ENCODE measurements at regions not wholly inside any gene's neighbourhood (a gene's known extent, or its start where the extent isn't known, plus 50 kb on each side); places are given as distances from the start of the nearest gene placed in this dataset.

DNA sequence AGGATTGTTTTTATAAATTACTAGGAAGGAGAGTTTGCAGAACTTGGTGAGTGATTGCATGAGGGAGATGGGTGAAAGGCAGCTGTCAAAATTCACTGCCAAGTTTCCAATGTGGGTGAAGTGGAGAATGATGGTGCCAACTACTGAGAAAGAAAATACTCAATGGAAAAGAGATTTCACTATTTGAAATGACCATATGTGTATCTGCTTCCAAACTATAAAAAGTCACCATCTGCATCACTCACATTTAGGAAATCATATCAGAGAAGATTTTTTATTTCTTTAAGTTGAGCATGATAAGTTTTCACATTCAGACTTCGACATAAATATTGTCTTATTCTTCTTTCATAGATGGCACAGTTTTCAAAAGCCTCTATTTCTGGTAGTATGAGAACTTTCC is 570.0 kb upstream of the DSEL start:
- Histone ChIP-seq H3K27ac (ENCODE audit: low read depth) (no peak overlapping the region), H3K36me3 (ENCODE audit: insufficient read depth) (no peaks in the 10 kb centered on the region), H3K4me3 (ENCODE audit: low read depth, low read length) (no peak overlapping the region), H3K4me1 (ENCODE audit: insufficient read depth) (no peaks in the 10 kb centered on the region)
- WGBS, result 71% methylated on average over 1 of the region's 1 CpG
- no peak for DNase-seq (ENCODE audit: extremely low spot score)

DNA sequence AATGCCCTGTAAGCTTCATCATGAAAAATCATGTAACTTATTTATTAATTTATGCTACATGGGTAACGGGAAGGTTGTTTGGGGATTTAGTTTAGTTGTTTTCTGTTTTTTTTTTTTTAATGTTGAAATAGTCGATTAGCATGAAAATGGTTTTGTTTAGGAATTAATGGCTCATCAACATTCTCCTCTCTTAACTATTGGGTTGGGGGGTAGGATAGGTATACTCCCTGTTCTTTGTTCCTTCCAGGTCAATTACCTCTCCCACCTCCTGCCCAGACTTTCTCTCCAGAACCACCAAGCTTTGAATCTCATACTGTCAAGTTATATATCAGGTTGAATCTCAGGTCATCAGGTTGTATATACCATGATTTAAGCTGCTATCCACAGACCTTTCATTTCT is 568.7 kb upstream of the DSEL start:
- WGBS, result 90% methylated on average over 2 of the region's 2 CpGs
- Histone ChIP-seq H3K4me3 (ENCODE audit: low read depth, low read length) (no peak overlapping the region), H3K4me1 (ENCODE audit: insufficient read depth) (no peaks in the 10 kb centered on the region), H3K27ac (ENCODE audit: low read depth) (no peak overlapping the region), H3K36me3 (ENCODE audit: insufficient read depth) (no peaks in the 10 kb centered on the region)
- DNase-seq (ENCODE audit: extremely low spot score), result no peak

DNA sequence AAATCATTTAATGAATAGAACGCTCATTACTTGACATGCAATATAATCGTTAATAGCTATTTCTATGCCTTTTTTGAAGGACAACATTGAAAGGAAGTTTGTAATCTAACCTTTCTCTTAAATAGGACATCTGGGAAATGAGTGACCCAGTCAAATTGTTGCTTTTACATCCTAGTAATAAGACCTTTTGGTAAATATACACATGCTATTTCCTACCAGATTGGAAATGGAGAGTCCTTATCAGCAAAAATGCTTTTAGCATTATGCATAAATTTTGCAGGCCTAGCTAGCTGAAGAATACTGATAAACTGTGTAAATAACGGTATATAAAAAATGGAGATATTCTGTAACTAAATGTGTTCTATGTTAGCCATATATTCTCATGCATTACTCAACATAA is 567.3 kb upstream of the DSEL start:
- H3K4me3 ChIP-seq (ENCODE audit: low read depth, low read length), result no peak overlapping the region
- no peaks in the 10 kb centered on the region for H3K4me1 ChIP-seq (ENCODE audit: insufficient read depth)
- WGBS, result 76% methylated on average over 3 of the region's 3 CpGs
- H3K27ac ChIP-seq (ENCODE audit: low read depth), result no peak overlapping the region
- no peak for DNase-seq (ENCODE audit: extremely low spot score)
- no peaks in the 10 kb centered on the region for H3K36me3 ChIP-seq (ENCODE audit: insufficient read depth)

DNA sequence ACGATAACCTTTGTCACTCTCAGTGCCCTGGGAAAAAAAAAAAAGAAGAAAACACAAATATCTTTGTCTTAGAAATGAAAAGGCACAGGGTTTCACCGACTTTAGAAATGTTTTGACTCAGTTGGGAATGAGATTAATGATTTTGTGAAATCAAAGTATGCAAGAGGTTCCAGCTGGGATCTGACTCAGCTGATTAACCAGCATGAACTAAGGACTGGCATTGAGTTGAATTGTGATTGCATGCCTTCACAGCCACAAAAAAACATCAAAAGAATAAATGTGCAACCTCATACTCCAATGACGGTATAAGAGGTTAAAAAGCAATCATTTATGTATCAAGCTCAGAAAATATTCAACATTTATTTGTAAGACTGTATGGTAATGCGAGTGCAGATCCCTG is 566.6 kb upstream of the DSEL start:
- Histone ChIP-seq H3K27ac (ENCODE audit: low read depth) (no peak overlapping the region), H3K4me3 (ENCODE audit: low read depth, low read length) (no peak overlapping the region), H3K4me1 (ENCODE audit: insufficient read depth) (no peaks in the 10 kb centered on the region), H3K36me3 (ENCODE audit: insufficient read depth) (no peaks in the 10 kb centered on the region)
- 64% methylated on average over 4 of the region's 4 CpGs for WGBS
- no peak for DNase-seq (ENCODE audit: extremely low spot score)

DNA sequence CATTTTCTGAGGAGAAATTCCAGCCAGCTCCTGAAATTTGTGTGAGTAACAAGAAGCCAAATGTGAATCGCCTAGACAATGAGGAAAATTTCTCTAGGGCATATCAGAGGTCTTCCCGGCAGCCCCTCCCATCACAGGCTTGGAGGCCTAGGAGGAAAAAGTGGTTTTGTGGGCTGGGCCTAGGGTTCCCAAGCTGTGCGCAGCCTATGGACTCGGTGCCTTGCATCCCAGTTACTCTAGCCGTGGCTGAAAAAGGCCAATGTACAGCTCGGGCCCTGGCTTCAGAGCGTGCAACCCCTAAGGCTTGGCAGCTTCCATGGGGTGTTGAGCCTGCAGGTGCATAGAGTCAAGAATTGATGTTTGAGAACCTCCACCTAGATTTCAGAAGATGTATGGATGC is 556.2 kb upstream of the DSEL start:
- no peak overlapping the region for H3K27ac ChIP-seq (ENCODE audit: low read depth)
- H3K4me3 ChIP-seq (ENCODE audit: low read depth, low read length), result no peak overlapping the region
- no peak for DNase-seq (ENCODE audit: extremely low spot score)
- 93% methylated on average over 7 of the region's 7 CpGs for WGBS
- no peaks in the 10 kb centered on the region for H3K4me1 ChIP-seq (ENCODE audit: insufficient read depth)
- H3K36me3 ChIP-seq (ENCODE audit: insufficient read depth), result no peaks in the 10 kb centered on the region

- 88% methylated on average over 1 of the region's 1 CpG for WGBS
- no peak overlapping the region for H3K27ac ChIP-seq (ENCODE audit: low read depth)
- H3K4me1 ChIP-seq (ENCODE audit: insufficient read depth), result no peaks in the 10 kb centered on the region
- H3K36me3 ChIP-seq (ENCODE audit: insufficient read depth), result no peaks in the 10 kb centered on the region
- no peak overlapping the region for H3K4me3 ChIP-seq (ENCODE audit: low read depth, low read length)
- DNase-seq (ENCODE audit: extremely low spot score), result no peak
These were observed 544.4 kb upstream of the DSEL start for GRCh38 chr18:68060871-68061270.

DNA sequence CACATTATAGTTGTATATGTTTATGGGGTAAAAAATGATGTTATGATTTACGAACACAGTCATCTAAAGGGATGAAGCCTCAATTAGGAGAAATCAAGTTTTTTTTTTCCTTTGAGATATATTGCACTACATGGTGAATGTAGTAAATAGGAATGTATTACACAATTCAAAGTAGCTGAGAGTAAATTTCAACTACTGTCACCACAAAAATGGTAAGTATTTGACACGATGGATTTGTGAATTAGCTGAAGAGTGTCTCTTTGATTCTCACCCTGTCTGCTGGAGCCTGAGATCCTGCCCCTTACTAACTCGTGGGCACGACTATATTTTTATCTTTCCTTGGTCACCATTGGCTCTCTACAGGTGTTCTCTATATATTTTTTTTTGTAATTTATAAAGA is 540.4 kb upstream of the DSEL start:
- no peaks in the 10 kb centered on the region for H3K4me1 ChIP-seq (ENCODE audit: insufficient read depth)
- 89% methylated on average over 4 of the region's 4 CpGs for WGBS
- DNase-seq (ENCODE audit: extremely low spot score), result no peak
- H3K36me3 ChIP-seq (ENCODE audit: insufficient read depth), result no peaks in the 10 kb centered on the region
- no peak overlapping the region for H3K27ac ChIP-seq (ENCODE audit: low read depth)
- H3K4me3 ChIP-seq (ENCODE audit: low read depth, low read length), result no peak overlapping the region

DNA sequence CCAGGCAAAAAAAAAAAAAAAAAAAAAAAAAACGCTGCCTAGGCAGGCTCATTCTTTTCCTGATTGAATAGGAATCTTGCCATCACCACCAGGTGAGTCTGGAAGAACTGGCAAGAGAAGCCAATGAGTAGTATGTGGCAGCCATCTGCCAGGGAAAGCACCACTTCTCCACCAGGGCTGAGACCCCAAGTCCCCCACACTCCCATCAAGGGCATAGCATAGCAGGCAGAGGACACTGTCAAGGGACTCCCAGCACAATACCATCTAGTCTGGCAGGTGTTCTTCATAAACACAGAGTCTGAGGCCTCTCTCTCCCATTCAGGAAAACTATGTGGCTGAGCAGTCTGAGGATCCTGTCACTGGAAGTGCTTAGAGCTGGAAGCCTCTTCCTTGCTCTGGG is 538.1 kb upstream of the DSEL start:
- no peak for DNase-seq (ENCODE audit: extremely low spot score)
- no peaks in the 10 kb centered on the region for H3K4me1 ChIP-seq (ENCODE audit: insufficient read depth)
- H3K27ac ChIP-seq (ENCODE audit: low read depth), result no peak overlapping the region
- no peak overlapping the region for H3K4me3 ChIP-seq (ENCODE audit: low read depth, low read length)
- 80% methylated on average over 1 of the region's 1 CpG for WGBS
- no peaks in the 10 kb centered on the region for H3K36me3 ChIP-seq (ENCODE audit: insufficient read depth)

- DNase-seq (ENCODE audit: extremely low spot score), result no peak
- H3K27ac ChIP-seq (ENCODE audit: low read depth), result no peak overlapping the region
- no peaks in the 10 kb centered on the region for H3K36me3 ChIP-seq (ENCODE audit: insufficient read depth)
- no peak overlapping the region for H3K4me3 ChIP-seq (ENCODE audit: low read depth, low read length)
- H3K4me1 ChIP-seq (ENCODE audit: insufficient read depth), result no peaks in the 10 kb centered on the region
- 59% methylated on average over 2 of the region's 2 CpGs for WGBS
These were observed 536.8 kb upstream of the DSEL start for GRCh38 chr18:68053290-68053689.

DNA sequence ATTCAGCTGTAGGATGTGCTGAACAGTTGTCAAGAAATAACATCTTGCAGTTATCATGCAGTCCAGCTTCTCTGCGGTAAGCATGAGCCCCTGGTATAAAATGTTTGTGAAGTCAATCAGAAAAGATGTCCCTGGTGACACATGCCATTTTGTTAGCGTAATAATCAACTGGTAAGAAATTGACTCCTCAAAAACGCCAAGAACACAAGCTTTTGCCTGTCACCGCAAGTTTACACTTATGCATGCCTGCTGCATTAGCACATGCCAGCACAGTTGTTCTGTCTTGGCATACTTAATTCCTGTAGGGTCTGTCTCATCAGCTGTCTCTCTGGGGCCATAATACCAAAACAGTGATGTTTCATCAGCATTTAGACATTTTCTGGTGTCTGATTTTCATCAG is 524.8 kb upstream of the DSEL start:
- Histone ChIP-seq H3K4me3 (ENCODE audit: low read depth, low read length) (no peak overlapping the region), H3K4me1 (ENCODE audit: insufficient read depth) (no peaks in the 10 kb centered on the region), H3K27ac (ENCODE audit: low read depth) (no peak overlapping the region), H3K36me3 (ENCODE audit: insufficient read depth) (no peaks in the 10 kb centered on the region)
- DNase-seq (ENCODE audit: extremely low spot score), result no peak
- 82% methylated on average over 4 of the region's 4 CpGs for WGBS

- H3K4me3 ChIP-seq (ENCODE audit: low read depth, low read length), result no peak overlapping the region
- no peaks in the 10 kb centered on the region for H3K36me3 ChIP-seq (ENCODE audit: insufficient read depth)
- no peak for DNase-seq (ENCODE audit: extremely low spot score)
- H3K27ac ChIP-seq (ENCODE audit: low read depth), result no peak overlapping the region
- no peaks in the 10 kb centered on the region for H3K4me1 ChIP-seq (ENCODE audit: insufficient read depth)
- WGBS, result 63% methylated on average over 3 of the region's 3 CpGs
These were observed 523.7 kb upstream of the DSEL start for GRCh38 chr18:68040198-68040597.

DNA sequence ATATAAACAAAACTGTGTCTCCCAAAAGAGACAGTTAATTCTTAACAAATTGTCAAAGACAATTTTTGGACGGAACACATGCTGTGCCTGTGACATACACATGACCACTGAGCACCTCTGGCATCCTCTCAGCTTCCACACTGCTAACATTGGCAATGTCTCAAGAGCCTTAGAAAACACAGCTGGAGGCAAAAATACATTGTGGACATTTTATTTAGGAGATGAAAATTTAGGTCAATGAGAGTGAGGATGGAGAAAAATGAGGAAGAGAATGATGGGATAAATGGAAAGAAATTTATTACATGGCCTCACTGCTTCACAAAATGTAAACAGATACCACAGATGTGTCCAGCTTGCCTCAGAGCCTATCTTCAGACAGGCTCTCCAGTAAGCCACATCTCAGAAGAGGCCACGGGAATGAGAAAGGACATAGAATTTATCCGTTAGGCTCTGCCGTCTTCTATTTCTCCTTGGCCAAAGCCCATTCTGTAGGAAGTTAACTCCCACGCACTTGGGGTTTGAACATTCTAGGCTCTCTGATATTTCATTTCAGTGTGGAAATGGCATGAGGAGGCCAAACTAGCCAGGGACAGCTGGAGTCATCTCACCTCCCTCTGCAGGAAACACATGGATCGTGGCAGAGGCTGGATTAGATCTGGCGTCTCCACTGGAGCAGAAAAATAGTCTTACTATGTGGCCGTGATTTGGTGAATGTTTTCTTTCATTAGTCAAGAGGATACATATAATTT is 519.4 kb upstream of the DSEL start:
- 34% methylated on average over 8 of the region's 8 CpGs for WGBS
- no peak overlapping the region for H3K4me3 ChIP-seq (ENCODE audit: low read depth, low read length)
- H3K36me3 ChIP-seq (ENCODE audit: insufficient read depth), result no peaks in the 10 kb centered on the region
- H3K4me1 ChIP-seq (ENCODE audit: insufficient read depth), result no peaks in the 10 kb centered on the region
- peak; percentile 54 for DNase-seq (ENCODE audit: extremely low spot score)
- no peak overlapping the region for H3K27ac ChIP-seq (ENCODE audit: low read depth)

GRCh38 chr18:68034296-68034695 is 517.8 kb upstream of the DSEL start:
- Histone ChIP-seq H3K4me3 (ENCODE audit: low read depth, low read length) (no peak overlapping the region), H3K27ac (ENCODE audit: low read depth) (no peak overlapping the region), H3K36me3 (ENCODE audit: insufficient read depth) (no peaks in the 10 kb centered on the region), H3K4me1 (ENCODE audit: insufficient read depth) (no peaks in the 10 kb centered on the region)
- DNase-seq (ENCODE audit: extremely low spot score), result no peak

DNA sequence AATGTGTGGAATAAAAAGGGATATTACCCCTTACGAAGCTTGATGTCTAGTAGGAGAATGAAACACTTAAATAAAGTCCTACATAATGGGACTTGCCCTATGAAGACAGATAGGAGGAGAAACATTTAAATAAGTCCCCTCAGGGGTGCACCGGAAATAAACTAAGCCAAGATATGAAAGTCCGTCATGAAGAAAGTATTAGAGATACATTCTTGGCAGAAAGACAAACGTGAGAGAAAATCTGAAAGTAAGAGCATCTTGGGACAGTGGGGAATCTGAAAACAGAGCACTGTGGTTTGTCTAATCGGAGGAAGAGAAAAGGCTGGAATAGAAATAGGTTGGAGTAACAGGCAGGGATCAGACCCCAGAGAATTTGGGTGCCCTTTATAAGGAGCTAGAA is 516.9 kb upstream of the DSEL start:
- Histone ChIP-seq H3K36me3 (ENCODE audit: insufficient read depth) (no peaks in the 10 kb centered on the region), H3K4me3 (ENCODE audit: low read depth, low read length) (no peak overlapping the region), H3K27ac (ENCODE audit: low read depth) (no peak overlapping the region), H3K4me1 (ENCODE audit: insufficient read depth) (no peaks in the 10 kb centered on the region)
- WGBS, result 55% methylated on average over 5 of the region's 5 CpGs
- DNase-seq (ENCODE audit: extremely low spot score), result no peak

DNA sequence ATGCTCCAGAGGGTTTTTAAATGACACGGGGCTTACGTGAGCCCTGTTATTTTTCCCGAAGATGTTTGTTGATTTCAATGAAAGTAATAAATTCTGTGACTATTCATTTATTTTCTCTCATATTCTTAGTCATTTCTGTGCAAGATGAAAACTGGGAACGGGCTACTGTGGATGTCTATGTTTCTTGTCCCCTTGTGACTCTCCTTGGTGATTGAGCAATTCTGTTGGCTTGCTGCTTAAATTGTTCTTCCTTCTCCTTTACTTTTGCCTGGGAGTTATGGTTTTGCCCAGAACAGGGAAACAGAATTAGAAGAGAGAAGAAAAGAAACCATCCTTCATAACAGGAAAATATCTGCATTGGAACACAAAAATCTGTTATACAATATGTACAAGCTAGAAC is 508.2 kb upstream of the DSEL start:
- DNase-seq (ENCODE audit: extremely low spot score), result no peak
- no peak overlapping the region for H3K4me3 ChIP-seq (ENCODE audit: low read depth, low read length)
- no peaks in the 10 kb centered on the region for H3K36me3 ChIP-seq (ENCODE audit: insufficient read depth)
- 79% methylated on average over 4 of the region's 4 CpGs for WGBS
- no peaks in the 10 kb centered on the region for H3K4me1 ChIP-seq (ENCODE audit: insufficient read depth)
- no peak overlapping the region for H3K27ac ChIP-seq (ENCODE audit: low read depth)

All from urinary bladder (tissue), 3 donors.